COLO668 (cell line): ENCODE measurements at regions not wholly inside any gene's neighbourhood (a gene's known extent, or its start where the extent isn't known, plus 50 kb on each side); places are given as distances from the start of the nearest gene placed in this dataset.
"Not testable (repeated sequence)": the region's sequence is repeated elsewhere in the genome, so short reads cannot be mapped to it uniquely, and the experiment has no call there.

Source experiments
- DNase-seq: peaks from one replicate; lab custom pipeline; 2025; ENCODE audit not compliant: unreplicated experiment; lab: John Stamatoyannopoulos, UW

GRCh38 chr3:18194431-18194830 lies 230.7 kb downstream of the SATB1 start:
- no peak for DNase-seq

DNA sequence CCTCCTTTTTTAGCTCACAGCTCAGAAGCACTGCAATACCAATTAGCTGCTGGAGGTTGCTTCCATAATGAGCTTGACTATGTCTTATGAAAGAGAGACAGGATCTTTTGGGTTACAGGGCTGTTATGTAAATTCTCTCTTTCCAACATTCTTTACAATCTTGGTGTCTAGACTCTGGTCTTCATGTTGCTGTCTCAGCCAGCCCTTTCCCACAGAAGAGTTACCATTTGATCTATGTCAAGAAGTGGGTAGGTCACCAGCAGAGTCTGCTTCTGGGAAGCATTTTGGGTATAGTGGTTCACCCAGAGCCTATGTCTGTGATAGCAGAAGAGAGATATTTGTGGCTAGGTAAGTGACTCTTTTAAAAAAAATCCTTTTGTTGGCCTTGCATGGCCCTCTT lies 234.5 kb downstream of the SATB1 start:
- DNase-seq: no peak

DNA sequence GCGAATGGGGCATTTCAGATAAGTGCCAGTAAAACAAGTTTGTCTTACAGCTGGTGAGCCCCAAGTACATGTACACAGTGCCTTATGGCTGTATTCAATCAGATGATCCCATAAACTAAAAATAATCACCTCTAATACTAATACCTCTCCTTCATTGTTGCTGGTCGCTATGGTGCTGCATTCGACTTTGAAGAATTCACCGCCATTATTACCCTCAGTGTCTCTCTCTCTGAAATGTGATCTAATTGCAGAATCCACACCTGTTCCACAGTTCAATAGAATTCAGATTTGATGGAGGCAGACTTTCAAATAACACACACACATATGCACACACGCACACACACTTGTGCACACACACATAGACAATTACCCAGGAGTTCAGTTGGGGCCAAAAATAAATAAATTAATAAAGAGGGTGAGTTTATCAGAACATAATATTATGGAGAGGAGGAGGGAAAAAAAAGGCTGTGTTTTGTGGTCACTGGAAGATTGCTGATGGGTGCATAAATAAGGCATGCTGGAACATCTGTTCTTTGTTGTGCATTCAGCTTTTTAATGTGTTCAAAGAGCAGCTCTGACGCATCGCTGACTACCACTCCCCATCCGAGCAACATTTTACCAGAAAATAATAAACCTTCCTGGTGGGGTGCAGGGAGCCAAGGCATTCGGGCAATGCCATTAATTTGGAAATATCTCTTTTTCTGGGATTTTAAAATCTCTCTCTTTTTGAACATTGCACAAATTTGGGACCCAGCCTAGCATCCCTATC lies 235.7 kb downstream of the SATB1 start:
- DNase-seq: peak; percentile 20

DNA sequence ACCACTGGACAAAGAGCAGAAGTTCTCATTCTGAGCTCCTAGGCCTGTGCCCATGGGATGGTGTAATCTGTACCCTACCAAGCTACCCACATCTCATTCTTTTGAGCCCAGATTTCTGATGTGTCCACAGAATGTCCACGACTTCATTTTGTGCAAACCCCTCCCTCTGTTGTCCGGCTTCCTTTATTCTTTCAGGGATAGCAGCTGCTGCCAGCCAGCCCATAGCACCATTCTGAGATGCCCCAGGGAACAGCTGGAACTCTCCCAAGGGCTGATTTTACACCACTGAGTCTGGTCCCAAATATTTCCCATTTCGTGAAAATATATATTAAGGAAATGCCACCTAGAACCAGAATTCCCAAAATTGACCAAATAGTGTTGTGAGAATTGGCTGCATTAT lies 236.6 kb downstream of the SATB1 start:
- DNase-seq: no peak

- DNase-seq: no peak
These were observed 239.5 kb downstream of the SATB1 start for GRCh38 chr3:18185624-18186023.

GRCh38 chr3:18182923-18183322 lies 242.2 kb downstream of the SATB1 start:
- not testable (repeated sequence) for DNase-seq

DNA sequence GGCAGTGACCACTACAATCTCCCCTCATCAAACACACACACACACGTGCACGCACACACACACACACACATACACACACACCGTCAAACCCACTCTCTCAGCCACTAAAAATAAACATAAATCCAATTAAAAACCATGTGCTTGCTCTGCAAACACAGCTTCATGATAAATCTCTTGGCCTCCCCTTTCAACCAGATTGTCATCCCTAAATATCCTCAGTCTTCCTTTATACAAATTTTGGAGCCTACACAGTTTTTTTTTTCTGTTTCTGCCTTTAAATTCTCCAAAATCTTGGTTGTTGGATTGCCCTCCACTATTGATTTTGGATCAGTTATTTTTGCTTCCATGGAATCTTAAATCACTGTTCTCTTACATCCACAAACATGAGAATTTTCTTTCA lies 245.6 kb downstream of the SATB1 start:
- DNase-seq: peak; percentile 4

GRCh38 chr3:18177271-18177670 lies 247.9 kb downstream of the SATB1 start:
- no peak for DNase-seq

- DNase-seq: not testable (repeated sequence)
These were observed 251.2 kb downstream of the SATB1 start for GRCh38 chr3:18173891-18174290.

DNA sequence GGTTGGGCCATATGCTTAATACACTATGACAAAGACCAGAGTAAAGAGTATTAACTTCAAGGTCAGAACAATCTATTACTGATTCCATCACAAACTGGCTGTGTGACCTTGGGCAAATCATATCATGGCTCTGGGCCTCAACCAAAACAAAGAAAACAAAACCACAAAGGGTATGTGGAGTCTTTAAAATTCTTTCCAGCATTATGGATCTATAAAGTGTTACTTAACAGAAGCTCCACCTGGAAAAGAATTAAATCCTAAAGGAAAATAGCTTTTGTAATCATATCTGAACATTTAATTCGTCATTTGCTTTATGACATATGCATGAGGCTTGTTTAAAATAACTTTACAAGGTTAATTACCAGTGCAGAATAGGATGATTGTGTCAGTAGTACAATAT lies 265.5 kb downstream of the SATB1 start:
- DNase-seq: no peak

- no peak for DNase-seq
These were observed 271.5 kb downstream of the SATB1 start for GRCh38 chr3:18153571-18154173.

DNA sequence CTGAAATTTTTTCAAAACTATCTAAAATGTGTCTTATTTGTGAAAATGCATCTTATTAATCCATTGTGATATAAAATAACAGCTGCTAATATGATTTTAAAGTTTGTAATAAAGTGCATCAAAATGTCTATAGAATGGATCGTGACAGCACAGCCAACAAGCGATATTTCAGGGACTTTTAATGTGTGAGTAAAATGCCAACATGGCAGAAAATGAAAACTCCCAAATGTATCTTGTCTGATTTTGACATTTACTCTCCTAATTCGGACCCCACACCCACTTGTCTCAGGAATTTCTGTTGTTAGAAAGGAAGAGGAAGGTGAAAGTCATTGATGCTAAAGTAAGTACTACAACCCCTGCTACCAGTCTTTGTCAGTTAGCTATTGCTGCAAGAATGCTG lies 273.9 kb downstream of the SATB1 start:
- DNase-seq: no peak

GRCh38 chr3:18149935-18150334 lies 275.2 kb downstream of the SATB1 start:
- no peak for DNase-seq

- no peak for DNase-seq
These were observed 275.8 kb downstream of the SATB1 start for GRCh38 chr3:18149386-18149785.

- DNase-seq: no peak
These were observed 280.6 kb downstream of the SATB1 start for GRCh38 chr3:18144571-18144970.

- no peak for DNase-seq
These were observed 281.8 kb downstream of the SATB1 start for GRCh38 chr3:18143258-18143780.

DNA sequence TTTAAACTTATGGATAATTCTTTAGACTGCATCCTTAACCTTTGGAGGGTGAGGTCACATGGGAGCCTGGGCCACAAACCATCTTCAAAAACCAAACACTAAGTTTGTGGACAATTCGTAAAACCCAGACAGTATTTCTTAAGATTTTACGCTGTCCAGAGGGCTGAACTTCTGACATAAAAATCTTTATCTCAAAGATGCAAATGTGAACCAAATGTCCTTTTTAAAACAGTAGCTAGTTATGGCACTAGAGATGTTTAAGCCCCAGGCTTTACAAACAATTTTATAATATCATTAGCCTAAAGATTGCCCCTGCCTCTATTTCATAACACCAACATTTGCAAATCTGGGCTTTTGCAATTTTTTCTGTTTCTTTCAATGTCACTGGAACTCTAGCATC lies 287.2 kb downstream of the SATB1 start:
- no peak for DNase-seq

- no peak for DNase-seq
These were observed 289.9 kb downstream of the SATB1 start for GRCh38 chr3:18135060-18135814.

GRCh38 chr3:18134386-18135059 lies 290.6 kb downstream of the SATB1 start:
- DNase-seq: no peak

- no peak for DNase-seq
These were observed 292.1 kb downstream of the SATB1 start for GRCh38 chr3:18132991-18133390.
